Glutamatergic neuron (in vitro differentiated cells): ENCODE measurements at regions not wholly inside any gene's neighbourhood (a gene's known extent, or its start where the extent isn't known, plus 50 kb on each side); places are given as distances from the start of the nearest gene placed in this dataset.

Source experiments
- DNase-seq: peaks from one replicate; pipeline ENCODE4 v3.0.0; 2022
- H3K27ac Mint-ChIP-seq: one replicate; pipeline ENCODE4 v1.8.0; 2020; ENCODE audit warnings: mild to moderate bottlenecking, mixed read lengths, inconsistent platforms; ENCODE audit not compliant: unreplicated experiment
- H3K27me3 Mint-ChIP-seq: one replicate; pipeline ENCODE4 v1.8.0; 2020; ENCODE audit warnings: mild to moderate bottlenecking, moderate library complexity, mixed read lengths, inconsistent platforms; ENCODE audit not compliant: unreplicated experiment
- H3K36me3 Mint-ChIP-seq: one replicate; pipeline ENCODE4 v1.8.0; 2020; ENCODE audit warnings: mild to moderate bottlenecking, mixed read lengths, inconsistent platforms; ENCODE audit not compliant: unreplicated experiment
- H3K4me1 Mint-ChIP-seq: one replicate; pipeline ENCODE4 v1.8.0; 2020; ENCODE audit warnings: mild to moderate bottlenecking, low read depth, mixed read lengths, inconsistent platforms; ENCODE audit not compliant: unreplicated experiment
- H3K4me3 Mint-ChIP-seq: one replicate; pipeline ENCODE4 v1.8.0; 2020; ENCODE audit warnings: mild to moderate bottlenecking, mixed read lengths, inconsistent platforms; ENCODE audit not compliant: unreplicated experiment
- H3K9me3 Mint-ChIP-seq: one replicate; pipeline ENCODE4 v1.8.0; 2020; ENCODE audit warnings: mild to moderate bottlenecking, moderate library complexity, mixed read lengths, inconsistent platforms; ENCODE audit not compliant: unreplicated experiment
- CTCF ChIP-seq: fragments of 200-600 bp; sonication (generic); IDR thresholded peaks from one replicate; pipeline ENCODE4 v1.5.0; 2021; ENCODE audit not compliant: partially characterized antibody, unreplicated experiment

GRCh38 chr4:186954509-186954908 lies 230.9 kb upstream of the FAT1 start:
- H3K27ac Mint-ChIP-seq: no peak overlapping the region
- H3K36me3 Mint-ChIP-seq: no peaks in the 10 kb centered on the region
- no peaks in the 10 kb centered on the region for H3K27me3 Mint-ChIP-seq
- no peak for TF ChIP-seq CTCF
- DNase-seq: no peak
- H3K4me1 Mint-ChIP-seq: no peaks in the 10 kb centered on the region
- H3K4me3 Mint-ChIP-seq: no peak overlapping the region
- peaks cover 2% of the 10 kb centered on the region for H3K9me3 Mint-ChIP-seq

- no peak overlapping the region for H3K27ac Mint-ChIP-seq
- no peak for DNase-seq
- no peak overlapping the region for H3K4me3 Mint-ChIP-seq
- H3K9me3 Mint-ChIP-seq: peaks cover 2% of the 10 kb centered on the region
- no peaks in the 10 kb centered on the region for H3K4me1 Mint-ChIP-seq
- H3K27me3 Mint-ChIP-seq: no peaks in the 10 kb centered on the region
- no peak for TF ChIP-seq CTCF
- H3K36me3 Mint-ChIP-seq: no peaks in the 10 kb centered on the region
Measured at GRCh38 chr4:186954956-186955355, 231.3 kb upstream of the FAT1 start.

GRCh38 chr4:186957952-186958555 lies 234.4 kb upstream of the FAT1 start:
- no peak for TF ChIP-seq CTCF
- no peak overlapping the region for H3K4me3 Mint-ChIP-seq
- no peaks in the 10 kb centered on the region for H3K36me3 Mint-ChIP-seq
- H3K27me3 Mint-ChIP-seq: no peaks in the 10 kb centered on the region
- no peaks in the 10 kb centered on the region for H3K4me1 Mint-ChIP-seq
- peaks cover 2% of the 10 kb centered on the region for H3K9me3 Mint-ChIP-seq
- DNase-seq: no peak
- no peak overlapping the region for H3K27ac Mint-ChIP-seq

GRCh38 chr4:186958726-186959350 lies 235.2 kb upstream of the FAT1 start:
- TF ChIP-seq CTCF: no peak
- H3K36me3 Mint-ChIP-seq: no peaks in the 10 kb centered on the region
- no peaks in the 10 kb centered on the region for H3K4me1 Mint-ChIP-seq

GRCh38 chr4:186979961-186980745 lies 256.5 kb upstream of the FAT1 start:
- H3K27ac Mint-ChIP-seq: no peak overlapping the region
- no peak for DNase-seq
- no peak overlapping the region for H3K4me3 Mint-ChIP-seq
- H3K36me3 Mint-ChIP-seq: no peaks in the 10 kb centered on the region
- no peak for TF ChIP-seq CTCF
- no peaks in the 10 kb centered on the region for H3K9me3 Mint-ChIP-seq
- no peaks in the 10 kb centered on the region for H3K4me1 Mint-ChIP-seq
- H3K27me3 Mint-ChIP-seq: no peaks in the 10 kb centered on the region

More at GRCh38 chr4:186958726-186959350, 235.2 kb upstream of the FAT1 start:
- DNase-seq: no peak
- Mint-ChIP-seq H3K27me3 (no peaks in the 10 kb centered on the region), H3K27ac (no peak overlapping the region), H3K4me3 (no peak overlapping the region), H3K9me3 (peaks cover 2% of the 10 kb centered on the region)
